Gastroesophageal sphincter (tissue), 4 donors: ENCODE measurements at regions not wholly inside any gene's neighbourhood (a gene's known extent, or its start where the extent isn't known, plus 50 kb on each side); places are given as distances from the start of the nearest gene placed in this dataset.

Experiments used
- ATAC-seq: fragments of 150-250 bp; one replicate; pipeline ENCODE4 v1.9.1; 2016; ENCODE audit warnings: mild to moderate bottlenecking, moderate library complexity
- H3K27ac ChIP-seq, 4 donors: fragments of 200-600 bp; sonication (generic) in 3 of 4; 1 replicate in 3 of 4; 2 replicates in 1 of 4; pipeline ENCODE4 v1.5.1; 2016 to 2019
- H3K27me3 ChIP-seq: fragments of 200-600 bp; sonication (generic); one replicate; pipeline ENCODE4 v1.5.1; 2019
- H3K36me3 ChIP-seq, 2 donors: fragments of 200-600 bp; sonication (generic); one replicate each; pipeline ENCODE4 v1.5.1; 2019; ENCODE audit warnings: control low read depth in 1 of 2
- H3K4me1 ChIP-seq, 3 donors: fragments of 200-600 bp; sonication (generic); 1 replicate in 2 of 3; 2 replicates in 1 of 3; pipeline ENCODE4 v1.5.1; 2016 to 2019; ENCODE audit warnings: control low read depth in 2 of 3
- H3K4me3 ChIP-seq, 2 donors: fragments of 200-600 bp; sonication (generic); one replicate each; pipeline ENCODE4 v1.5.1; 2019; ENCODE audit warnings: mild to moderate bottlenecking in 1 of 2, moderate library complexity in 1 of 2
- H3K9me3 ChIP-seq, 3 donors: fragments of 200-600 bp; sonication (generic); one replicate each; pipeline ENCODE4 v1.5.1; 2017 to 2019; ENCODE audit warnings: control low read depth in 2 of 3
- EP300 ChIP-seq: sonication (generic); formaldehyde crosslinking; IDR thresholded peaks from one replicate; pipeline ENCODE4 v1.6.1; 2017; ENCODE audit warnings: antibody characterized with exemption, mild to moderate bottlenecking
- POLR2A ChIP-seq, 2 donors: fragments of 450-650 bp; IDR thresholded peaks; one replicate each; pipeline ENCODE4 v1.6.1; 2017; ENCODE audit warnings: antibody characterized with exemption in 2 of 2, mild to moderate bottlenecking in 2 of 2, moderate library complexity in 1 of 2
- POLR2AphosphoS5 ChIP-seq: sonication (generic); formaldehyde crosslinking; IDR thresholded peaks from one replicate; pipeline ENCODE4 v1.6.1; 2017; ENCODE audit warnings: antibody characterized with exemption
- WGBS, 2 donors: methylation state at CpG; one replicate each; pipeline ENCODE4 v1.1.5; 2018; ENCODE audit warnings: low coverage in 1 of 2; 5-methylcytosine and 5-hydroxymethylcytosine counted together
- TF ChIP-seq, protein P1 (sequence below), 4 experiments: fragments of 200-600 bp in 2 of 4; fragments of 450-650 bp in 2 of 4; sonication (generic) in 1 of 4; IDR thresholded peaks; one replicate each; pipeline ENCODE4 v1.5.1; 2017 to 2019; ENCODE audit warnings: antibody characterized with exemption in 4 of 4, mild to moderate bottlenecking in 2 of 4, moderate library complexity in 2 of 4

GRCh38 chr15:67914537-67915460 is 75.0 kb upstream of the RNU6-1 start:
- peaks cover 0 to 3% (median 0%) of the 10 kb centered on the region in 3 donors for H3K9me3 ChIP-seq
- H3K27me3 ChIP-seq, result no peaks in the 10 kb centered on the region
- no peaks in the 10 kb centered on the region for H3K36me3 ChIP-seq
- WGBS, 2 donors, result 16 to 28% methylated on average over 4 to 6 of the region's 6 CpGs
- H3K4me1 ChIP-seq, result peaks cover 21 to 67% (median 27%) of the 10 kb centered on the region in 3 donors
- H3K27ac ChIP-seq, result peak overlapping the region; percentile 80 to 95 (median 86)
- peak; percentile 38 for TF ChIP-seq POLR2AphosphoS5
- TF ChIP-seq EP300, result no peak
- peak overlapping the region in 1 of 2 donors; percentile 10 for H3K4me3 ChIP-seq
- ATAC-seq, result peak; percentile 74

GRCh38 chr15:67915461-67916374 is 75.9 kb upstream of the RNU6-1 start:
- no peak for TF ChIP-seq EP300
- peak; percentile 68 for TF ChIP-seq POLR2AphosphoS5
- no peak for TF ChIP-seq POLR2A (IDR thresholded peaks at IDR 0.05)
- TF ChIP-seq, protein P1, sequence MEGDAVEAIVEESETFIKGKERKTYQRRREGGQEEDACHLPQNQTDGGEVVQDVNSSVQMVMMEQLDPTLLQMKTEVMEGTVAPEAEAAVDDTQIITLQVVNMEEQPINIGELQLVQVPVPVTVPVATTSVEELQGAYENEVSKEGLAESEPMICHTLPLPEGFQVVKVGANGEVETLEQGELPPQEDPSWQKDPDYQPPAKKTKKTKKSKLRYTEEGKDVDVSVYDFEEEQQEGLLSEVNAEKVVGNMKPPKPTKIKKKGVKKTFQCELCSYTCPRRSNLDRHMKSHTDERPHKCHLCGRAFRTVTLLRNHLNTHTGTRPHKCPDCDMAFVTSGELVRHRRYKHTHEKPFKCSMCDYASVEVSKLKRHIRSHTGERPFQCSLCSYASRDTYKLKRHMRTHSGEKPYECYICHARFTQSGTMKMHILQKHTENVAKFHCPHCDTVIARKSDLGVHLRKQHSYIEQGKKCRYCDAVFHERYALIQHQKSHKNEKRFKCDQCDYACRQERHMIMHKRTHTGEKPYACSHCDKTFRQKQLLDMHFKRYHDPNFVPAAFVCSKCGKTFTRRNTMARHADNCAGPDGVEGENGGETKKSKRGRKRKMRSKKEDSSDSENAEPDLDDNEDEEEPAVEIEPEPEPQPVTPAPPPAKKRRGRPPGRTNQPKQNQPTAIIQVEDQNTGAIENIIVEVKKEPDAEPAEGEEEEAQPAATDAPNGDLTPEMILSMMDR (IDR thresholded peaks at IDR 0.05), result no peak
- no peaks in the 10 kb centered on the region for H3K9me3 ChIP-seq
- H3K4me1 ChIP-seq, result peaks cover 21 to 67% (median 27%) of the 10 kb centered on the region in 3 donors
- 14 to 24% methylated on average over 4 to 5 of the region's 7 CpGs for WGBS, 2 donors
- no peaks in the 10 kb centered on the region for H3K36me3 ChIP-seq
- ATAC-seq, result peak; percentile 65
- H3K27ac ChIP-seq, result peak overlapping the region; percentile 80 to 95 (median 86)
- no peaks in the 10 kb centered on the region for H3K27me3 ChIP-seq
- peak overlapping the region in 1 of 2 donors; percentile 10 for H3K4me3 ChIP-seq

- 38 to 43% methylated on average over 2 of the region's 2 CpGs for WGBS, 2 donors
- Histone ChIP-seq H3K27me3 (no peaks in the 10 kb centered on the region), H3K4me3 (no peak overlapping the region), H3K4me1 (peaks cover 18 to 62% (median 27%) of the 10 kb centered on the region in 3 donors), H3K27ac (peak overlapping the region; percentile 80 to 95 (median 86)), H3K36me3 (no peaks in the 10 kb centered on the region), H3K9me3 (no peaks in the 10 kb centered on the region)
- TF ChIP-seq, protein P1 (IDR thresholded peaks at IDR 0.05), result no peak
- TF ChIP-seq EP300 (no peak), POLR2AphosphoS5 (no peak), POLR2A (IDR thresholded peaks at IDR 0.05) (no peak)
- ATAC-seq, result no peak
These were observed 76.7 kb upstream of the RNU6-1 start for GRCh38 chr15:67916565-67916964.

- TF ChIP-seq EP300, result no peak
- TF ChIP-seq, protein P1 (IDR thresholded peaks at IDR 0.05), result peak in 2 of 4 experiments; percentile 7 to 9
- peak; percentile 72 for TF ChIP-seq POLR2AphosphoS5
These were observed 77.2 kb upstream of the RNU6-1 start for GRCh38 chr15:67917037-67917436.

GRCh38 chr15:67917636-67918035 is 77.8 kb upstream of the RNU6-1 start:
- Histone ChIP-seq H3K4me3 (no peak overlapping the region), H3K36me3 (no peaks in the 10 kb centered on the region), H3K27ac (peak overlapping the region; percentile 80 to 95 (median 86)), H3K27me3 (no peaks in the 10 kb centered on the region), H3K9me3 (no peaks in the 10 kb centered on the region), H3K4me1 (peaks cover 18 to 53% (median 27%) of the 10 kb centered on the region in 3 donors)
- TF ChIP-seq, protein P1 (IDR thresholded peaks at IDR 0.05), result no peak
- TF ChIP-seq EP300, result no peak
- no peak for TF ChIP-seq POLR2AphosphoS5
- TF ChIP-seq POLR2A (IDR thresholded peaks at IDR 0.05), result no peak
- ATAC-seq, result no peak
- WGBS, 2 donors, result 50 to 56% methylated on average over 1 of the region's 1 CpG

More at GRCh38 chr15:67917037-67917436, 77.2 kb upstream of the RNU6-1 start:
- no peaks in the 10 kb centered on the region for H3K9me3 ChIP-seq
- WGBS, 2 donors, result 47 to 70% methylated on average over 4 of the region's 4 CpGs
- H3K4me1 ChIP-seq, result peaks cover 18 to 57% (median 27%) of the 10 kb centered on the region in 3 donors
- peak overlapping the region; percentile 80 to 95 (median 86) for H3K27ac ChIP-seq
- H3K4me3 ChIP-seq, result no peak overlapping the region
- H3K36me3 ChIP-seq, result no peaks in the 10 kb centered on the region
- ATAC-seq, result peak; percentile 51
- no peaks in the 10 kb centered on the region for H3K27me3 ChIP-seq
